DMS 273 treated with DMSO at 0.1 percent for 48 hours (cell line): ENCODE measurements at regions not wholly inside any gene's neighbourhood (a gene's known extent, or its start where the extent isn't known, plus 50 kb on each side); places are given as distances from the start of the nearest gene placed in this dataset.

Experiments used
- DNase-seq: peaks from one replicate; lab custom pipeline; 2025; lab: John Stamatoyannopoulos, UW

DNA sequence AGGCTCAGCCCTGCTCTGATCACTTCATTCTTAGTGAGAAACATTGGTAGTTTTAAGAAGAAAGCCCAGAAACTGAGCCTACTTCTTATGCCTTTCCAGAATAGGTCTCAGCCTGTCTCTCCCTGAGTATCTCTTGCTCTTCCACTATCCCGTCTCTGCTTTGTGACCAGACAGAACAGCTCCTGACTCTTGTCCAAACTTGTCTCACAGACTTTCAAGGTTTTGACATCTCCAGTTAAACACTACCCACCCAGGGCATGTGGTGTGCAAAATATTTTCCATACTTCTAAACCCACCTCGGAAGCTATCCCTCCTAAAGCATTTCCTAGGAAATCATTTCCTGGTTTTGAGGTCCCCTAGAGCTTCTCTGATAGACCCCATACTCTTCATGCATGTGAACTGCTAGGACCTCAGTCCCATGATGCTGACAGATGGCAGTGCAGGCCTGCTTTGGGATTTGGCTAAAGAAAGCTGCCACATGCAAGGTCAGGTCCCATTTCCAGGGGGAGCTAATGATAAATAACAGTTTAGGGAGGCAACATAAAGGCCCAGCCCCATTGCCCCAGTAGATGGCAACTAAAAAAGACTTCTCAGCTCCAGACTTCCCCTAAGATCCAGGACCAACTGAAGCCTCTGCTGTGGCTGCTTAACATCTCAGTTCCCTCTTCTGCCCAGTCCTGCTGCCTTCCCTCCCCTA is 211.5 kb downstream of the MED10 start:
- DNase-seq: no peak

DNA sequence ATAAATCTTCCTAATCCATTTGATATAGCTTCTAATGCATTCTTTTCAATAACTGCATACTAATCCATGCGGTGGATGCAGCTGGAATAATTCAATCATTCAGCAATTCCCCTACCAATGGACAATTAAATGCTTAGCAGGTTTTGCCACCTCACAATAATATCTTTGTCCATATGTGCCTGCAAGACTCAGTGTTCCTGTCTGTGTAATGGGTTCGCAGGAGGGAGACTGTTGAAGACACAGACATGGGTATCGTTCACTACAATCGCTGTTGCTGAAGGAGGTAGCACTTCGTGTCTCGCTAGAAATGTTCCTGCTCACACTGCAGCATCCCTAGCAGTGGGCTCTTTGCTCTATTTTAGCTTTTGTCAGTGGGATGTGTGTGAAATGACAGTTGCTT is 214.4 kb downstream of the MED10 start:
- no peak for DNase-seq

DNA sequence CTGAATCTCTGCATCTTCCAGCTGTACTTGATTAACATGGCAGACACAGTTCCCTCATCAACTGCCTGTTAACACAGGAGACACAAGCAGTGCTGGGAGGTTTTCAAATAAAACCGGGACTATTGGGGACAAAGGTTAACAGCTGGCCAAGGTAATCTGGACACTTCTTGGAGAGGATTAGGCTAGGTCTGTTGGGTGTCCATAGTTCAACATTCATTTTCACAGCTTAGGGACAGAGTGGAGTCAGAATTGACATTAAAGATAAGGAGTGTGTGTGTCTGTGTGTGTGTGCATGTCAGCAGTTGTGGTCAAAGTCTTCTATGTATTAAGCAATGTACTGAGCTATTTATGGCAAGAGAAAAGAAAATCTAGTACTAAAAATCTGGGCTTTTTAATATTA is 216.2 kb downstream of the MED10 start:
- DNase-seq: no peak

DNA sequence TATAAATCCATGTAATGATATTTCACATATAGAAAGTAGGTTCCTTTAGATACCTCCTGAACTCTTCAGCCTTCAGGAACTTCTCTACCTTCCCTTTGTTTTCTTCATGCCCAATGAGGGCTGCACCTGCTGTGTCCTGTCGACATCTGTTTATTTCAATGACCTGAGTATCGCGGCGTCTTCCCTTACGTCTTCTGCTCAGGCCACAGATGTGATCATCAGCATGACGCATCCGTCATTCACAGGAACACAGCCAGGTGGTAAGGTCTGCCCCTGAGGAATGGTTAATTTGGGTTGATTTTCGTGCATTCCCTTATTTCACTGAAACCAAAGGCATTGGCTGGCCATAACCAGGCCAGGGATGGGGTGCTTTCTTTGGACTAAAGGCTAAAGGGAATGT is 217.1 kb downstream of the MED10 start:
- no peak for DNase-seq

DNA sequence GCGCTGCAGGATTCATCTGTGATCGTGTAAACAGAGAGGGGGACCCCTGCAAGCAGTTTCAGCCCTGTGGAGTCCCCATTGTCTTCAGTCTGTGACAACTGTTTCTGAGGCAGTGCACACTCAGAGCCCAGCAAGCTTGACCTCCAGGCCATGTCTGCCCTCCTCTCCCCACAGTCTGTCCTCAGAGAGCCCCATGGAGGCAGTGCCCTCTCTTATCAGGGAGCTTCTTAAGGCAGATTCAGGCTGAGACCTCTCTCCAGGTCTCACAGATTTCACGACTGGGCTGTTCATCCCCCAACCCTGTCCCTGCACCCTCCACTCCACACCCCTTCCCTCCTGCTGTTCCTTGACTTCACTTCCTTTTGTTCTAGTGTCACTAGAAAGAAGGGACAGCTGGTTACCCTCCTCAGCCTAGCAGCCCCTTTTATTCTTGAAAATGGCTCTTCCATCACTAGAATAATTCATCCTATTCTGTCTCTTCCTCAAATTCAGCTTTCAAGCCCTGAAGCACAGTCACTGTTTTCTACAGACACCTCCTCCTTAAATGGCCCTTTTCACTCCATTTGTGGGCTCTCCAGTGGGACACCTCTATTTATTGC is 218.4 kb downstream of the MED10 start:
- no peak for DNase-seq

DNA sequence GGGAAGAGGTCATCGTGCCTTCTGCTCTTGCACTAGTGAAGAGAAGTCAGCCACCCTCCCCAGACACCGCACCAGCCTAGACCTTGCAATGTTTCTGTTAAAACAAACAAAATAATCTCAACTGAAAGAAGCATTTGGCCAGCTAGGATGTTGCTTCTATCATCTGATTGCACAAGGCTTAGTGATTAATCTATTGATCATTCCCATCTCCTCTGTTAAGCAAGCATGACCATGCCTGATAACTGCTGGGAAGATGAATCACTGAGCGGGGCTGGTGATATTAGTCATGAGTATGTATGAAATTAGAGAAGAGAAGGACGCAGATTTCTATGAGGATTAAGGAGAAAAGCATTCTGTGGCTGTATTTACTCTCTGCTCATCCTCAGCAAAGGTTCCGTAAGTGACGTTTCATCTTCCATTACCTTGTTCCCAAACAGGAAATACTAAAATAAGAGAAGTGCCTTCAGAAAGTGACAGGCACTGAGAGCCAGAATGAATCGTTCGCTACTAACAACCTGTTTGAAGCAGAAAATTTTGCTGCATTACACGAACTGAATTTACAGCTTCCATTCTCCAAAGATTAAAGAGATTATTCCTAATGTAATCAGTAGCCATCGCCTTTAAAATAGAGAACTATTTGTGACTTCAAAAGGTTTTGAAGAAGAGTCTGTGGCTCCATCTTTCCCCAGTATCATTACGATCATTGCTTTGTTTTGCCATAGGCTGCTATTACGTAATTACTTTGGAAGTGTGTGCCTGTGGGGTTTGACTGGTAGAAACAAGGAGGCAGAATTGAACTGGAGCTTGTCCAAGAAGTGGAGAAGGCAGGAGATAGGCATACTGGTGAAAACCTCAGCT is 219.1 kb downstream of the MED10 start:
- DNase-seq: no peak

DNA sequence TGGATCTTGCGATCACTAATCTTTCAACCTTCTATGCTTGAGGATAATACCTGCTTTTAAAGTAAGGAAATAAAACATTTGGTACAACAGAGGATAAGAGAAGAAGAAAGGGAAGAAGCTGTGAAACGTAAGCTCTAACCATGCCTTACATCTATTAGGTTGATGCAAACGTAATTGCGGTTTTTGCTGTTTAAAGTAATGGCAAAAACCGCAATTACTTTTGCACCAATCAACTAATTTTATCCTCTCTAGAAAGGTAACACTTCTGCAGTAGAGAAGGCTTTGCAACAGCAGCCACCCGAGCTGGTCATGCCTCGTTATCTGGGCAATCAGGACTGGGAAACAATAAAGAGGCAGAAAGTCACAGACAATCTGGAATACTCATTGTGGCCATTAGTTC is 224.1 kb downstream of the MED10 start:
- no peak for DNase-seq

DNA sequence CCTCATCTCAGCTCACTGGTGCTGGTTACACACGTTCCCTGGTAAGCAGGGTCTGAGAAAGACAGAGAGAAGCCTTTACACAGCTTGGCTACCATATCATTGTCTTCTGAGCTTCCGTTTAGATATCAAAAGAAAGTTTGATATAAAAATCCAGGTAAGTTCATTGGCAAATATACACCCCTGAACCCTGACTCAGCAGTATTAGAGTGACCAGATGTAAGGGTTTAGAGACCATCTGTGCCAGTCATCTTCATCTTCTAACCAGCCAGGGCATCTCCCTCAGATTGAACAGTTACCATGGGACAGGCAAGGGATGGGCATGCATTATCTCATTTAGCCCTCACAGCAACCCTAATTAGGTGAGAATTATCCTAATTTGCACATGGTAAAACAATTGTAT is 232.1 kb downstream of the MED10 start:
- DNase-seq: no peak

DNA sequence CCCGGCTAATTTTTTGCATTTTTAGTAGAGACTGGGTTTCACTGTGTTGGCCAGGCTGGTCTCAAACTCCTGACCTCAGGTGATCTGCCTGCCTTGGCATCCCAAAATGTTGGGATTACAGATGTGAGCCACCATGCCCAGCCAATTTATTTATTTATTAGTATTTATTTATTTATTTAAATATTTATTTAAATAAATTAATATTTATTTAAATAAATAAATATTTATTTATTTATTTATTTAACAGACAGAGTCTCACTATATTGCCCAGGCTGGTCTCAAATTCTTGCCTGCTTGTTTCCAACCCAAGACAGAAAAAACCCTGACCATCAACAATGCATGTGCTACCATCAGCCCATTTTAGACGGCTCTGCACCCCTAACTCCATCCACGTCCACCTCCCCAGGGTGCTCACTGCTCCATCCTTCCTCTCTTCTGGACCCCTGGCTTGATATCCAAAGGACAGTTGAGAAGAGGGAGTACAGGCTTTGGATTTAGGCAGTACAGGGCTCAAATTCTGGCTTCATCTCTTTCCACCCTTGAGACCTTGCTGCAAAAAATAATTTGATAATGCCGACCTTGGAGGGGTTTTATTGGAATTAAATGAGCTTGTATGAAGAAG is 232.6 kb downstream of the MED10 start:
- DNase-seq: no peak

DNA sequence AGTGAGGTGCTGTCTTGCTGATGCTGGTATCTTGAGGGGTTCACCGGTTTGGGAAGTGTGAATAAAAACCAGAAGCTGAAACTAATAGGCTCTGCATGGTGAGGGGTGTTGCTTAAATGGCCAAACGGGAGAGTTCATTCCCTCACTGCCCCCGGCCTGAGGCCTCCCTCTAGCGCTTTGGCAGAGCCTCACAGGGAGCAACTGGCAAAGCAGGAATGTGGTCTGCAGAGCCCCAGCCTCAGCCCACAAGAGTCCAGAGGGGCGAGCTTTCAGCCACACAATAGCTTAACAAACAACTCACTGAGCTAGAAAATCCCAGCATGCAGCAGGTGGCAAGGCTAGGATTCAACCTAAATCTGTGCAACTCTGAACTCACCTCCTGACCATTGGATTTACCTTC is 234.8 kb downstream of the MED10 start:
- no peak for DNase-seq

DNA sequence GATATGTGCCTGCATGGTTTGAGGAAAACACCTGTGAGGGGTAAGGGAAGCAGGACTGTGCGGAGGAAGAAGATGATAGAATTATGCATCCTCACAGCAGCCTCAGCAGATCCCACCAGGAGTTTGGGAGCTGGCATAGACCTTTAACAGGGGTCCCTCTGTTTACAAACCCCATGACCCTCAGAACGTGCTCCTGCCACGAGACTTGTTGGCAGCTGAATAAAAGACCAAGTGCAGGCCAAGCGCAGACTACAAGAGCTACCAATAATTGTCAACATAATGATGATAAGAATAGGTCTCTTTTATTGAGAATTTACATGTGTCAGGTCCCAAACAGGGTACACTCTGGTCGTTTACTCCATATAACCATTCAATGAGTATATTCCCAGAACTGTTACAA is 236.0 kb downstream of the MED10 start:
- no peak for DNase-seq

DNA sequence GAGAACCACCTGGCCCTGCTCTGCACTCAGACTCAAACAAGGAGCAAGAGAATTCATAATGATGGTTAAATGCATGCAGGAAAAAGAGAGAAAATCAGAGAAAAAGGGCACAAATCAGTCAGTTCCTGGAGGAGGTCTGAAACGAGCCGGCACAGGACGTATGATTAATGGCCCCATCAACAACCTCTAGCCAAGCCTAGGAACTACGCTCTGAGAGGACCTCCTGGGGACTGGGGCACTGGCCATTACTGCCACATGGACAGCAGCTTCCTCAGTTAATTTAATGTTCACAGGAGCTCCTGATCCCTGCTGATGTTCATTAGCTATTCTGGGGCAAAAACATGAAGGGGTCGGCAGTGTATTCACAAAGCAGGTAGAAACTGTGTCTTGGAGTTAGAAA is 238.1 kb downstream of the MED10 start:
- no peak for DNase-seq

DNA sequence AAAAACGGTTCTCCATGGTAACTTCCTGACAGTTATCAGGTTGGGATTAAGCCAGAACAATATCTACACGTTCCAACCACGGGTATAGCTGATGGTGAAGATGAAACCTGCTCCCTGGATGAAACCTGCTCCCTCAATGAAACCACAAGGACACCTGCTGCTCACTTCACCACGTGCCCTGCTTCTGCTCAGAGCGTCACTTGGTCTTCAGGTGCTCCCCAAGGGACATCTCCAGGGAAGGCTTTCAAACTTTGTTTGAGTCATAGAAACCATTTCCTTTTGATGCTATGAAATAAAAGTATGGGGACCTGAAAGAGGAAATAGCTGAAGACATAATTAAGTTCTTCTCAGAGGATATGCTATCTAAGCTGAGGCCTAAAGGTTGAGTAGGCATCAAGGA is 242.4 kb downstream of the MED10 start:
- DNase-seq: no peak

DNA sequence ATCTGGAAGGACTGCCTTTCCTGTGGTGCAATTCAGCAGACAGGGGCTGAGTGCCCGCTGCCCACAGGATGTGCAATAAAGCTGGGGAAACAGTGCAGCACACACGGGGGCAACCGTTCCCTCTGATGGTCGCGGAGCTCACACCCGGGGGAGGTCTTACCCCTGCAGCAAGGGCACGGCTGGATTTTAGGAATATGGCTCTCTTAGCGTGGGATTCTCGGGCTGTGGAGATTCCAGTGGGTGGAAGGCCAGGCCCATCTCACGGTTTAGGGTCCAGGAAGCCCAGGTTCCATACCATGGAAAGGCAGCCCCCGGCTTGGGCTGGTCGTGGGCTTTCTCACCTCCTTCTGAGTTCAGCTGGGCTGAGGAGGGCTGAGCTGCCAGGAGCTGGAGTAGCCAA is 244.1 kb downstream of the MED10 start:
- no peak for DNase-seq

DNA sequence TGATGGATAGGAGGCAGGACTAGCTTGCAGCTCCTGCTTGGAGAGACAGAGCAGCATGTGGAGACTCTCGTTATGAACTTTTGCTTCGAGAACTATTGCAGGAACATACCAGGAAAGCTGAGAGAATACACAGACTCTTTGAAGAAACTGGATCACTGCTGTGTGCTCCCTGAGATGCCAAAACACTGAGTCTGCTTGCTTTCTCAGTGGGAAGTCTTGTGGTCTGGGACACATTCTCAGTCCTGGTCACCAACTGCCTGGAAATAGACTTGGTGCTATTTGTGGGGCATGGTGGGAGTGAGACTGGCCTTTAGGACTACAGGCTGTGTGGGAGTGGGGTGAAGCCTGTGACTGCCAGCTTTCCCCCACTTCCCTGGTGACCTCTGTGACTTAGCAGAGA is 252.6 kb downstream of the MED10 start:
- DNase-seq: no peak

DNA sequence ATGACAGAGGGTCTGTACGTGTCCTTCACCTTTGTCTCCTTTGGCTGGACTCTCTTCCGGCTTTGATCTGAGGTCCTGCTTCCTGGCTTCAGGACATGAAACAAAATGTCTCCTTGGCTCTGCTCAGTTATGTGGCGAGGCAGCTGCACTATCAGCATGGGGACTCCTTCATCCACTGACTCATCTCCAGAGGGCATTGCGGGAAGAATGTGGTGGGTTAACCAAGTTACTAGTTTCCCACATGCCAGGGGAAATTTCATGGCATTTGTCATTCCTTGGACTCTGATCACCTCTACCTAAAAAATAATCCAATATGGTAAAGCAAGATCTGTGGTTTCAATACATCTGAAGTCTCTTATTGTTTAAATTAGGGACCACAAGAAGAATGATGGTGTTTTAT is 259.7 kb downstream of the MED10 start:
- DNase-seq: no peak

DNA sequence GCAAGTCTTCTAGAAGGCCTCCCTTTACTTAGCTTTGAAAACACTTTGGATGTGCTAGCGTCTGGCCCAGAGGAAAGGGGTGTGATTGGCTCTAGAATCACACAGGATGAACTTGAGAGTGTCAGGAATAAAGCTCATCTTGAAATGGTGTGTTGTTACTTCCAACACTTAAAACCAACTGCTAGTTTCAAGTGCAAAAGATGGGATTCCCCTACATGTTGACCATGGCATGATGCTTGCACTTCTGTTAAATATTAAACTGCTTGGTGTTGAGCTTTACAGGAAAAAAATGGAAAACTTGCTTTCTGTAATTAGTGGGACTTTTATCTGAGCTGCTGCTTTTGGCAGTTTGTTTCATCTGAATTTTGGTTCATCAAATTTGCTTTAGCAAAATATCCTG is 261.1 kb downstream of the MED10 start:
- DNase-seq: no peak

DNA sequence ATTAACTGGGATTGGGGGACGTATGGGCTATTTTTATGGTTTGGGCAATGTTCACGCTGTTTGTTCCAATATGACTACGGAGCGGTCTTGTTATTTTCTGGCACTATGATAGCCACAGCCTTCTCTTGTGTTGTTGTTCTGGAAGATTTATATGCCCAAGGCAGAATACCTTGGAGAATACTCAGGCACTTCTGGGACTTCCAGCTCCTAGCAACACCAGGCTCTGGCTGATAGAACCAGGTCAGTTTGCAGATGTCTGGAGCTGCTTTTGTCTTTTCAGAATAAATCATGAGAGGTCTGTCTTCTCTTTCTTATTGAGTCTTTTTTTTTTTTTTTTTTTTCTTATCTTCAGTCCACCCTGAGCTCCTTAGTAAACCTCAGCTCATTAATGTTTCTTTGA is 262.5 kb downstream of the MED10 start:
- DNase-seq: no peak

DNA sequence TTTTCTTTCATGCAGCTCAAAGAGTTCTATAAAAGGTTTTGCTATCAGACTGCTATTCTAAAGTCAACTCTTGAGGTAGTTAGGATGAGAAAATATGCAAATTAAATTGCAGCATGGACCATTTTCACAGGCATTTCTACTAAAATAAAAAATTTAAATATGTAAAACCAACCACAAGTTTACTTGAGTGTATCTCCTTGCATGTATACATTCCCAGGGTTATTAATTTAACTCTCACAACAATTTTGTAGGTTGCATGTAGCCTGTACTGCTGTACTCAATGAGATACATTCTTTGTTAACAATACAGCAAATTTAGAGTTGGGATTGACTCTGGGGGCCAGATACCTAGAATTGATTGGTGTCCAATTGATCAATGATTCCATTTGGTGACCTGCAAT is 265.8 kb downstream of the MED10 start:
- DNase-seq: no peak

DNA sequence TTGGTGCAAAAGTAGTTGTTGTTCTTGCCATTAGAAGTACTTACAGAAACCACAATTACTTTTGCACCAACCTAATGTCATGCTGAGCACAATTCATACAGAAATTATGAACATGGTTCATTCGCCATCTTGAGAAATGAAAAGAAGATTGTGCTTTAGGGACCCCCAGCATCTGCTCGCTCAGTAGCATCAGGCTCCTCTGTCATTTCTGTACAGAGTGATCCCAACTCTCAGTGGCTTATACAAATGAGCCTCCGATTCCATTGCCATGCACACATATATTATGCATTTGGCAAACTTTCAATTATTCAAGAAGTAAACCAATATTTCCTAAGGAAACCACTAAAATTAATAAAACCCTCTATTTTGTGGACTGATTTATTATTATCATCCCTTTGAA is 266.2 kb downstream of the MED10 start:
- no peak for DNase-seq

DNA sequence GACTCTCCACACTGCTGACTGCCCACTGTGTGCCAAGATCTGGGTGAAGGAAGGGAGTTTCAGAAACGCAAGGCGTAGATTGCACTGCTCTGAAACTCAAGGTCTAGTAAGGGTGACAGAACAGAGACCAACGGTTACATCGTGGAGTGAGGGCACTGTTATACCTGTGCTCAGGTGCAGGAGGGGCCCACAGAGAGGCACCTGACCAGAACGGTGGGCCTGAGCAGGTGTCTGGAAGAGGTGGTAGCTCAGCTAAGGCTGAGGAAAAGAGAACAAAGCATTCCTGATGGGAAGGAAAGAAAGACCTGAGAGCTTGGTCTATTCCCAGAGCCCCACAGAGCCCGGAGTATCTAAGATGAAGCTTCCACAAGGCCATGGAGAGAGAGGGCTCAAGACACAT is 267.2 kb downstream of the MED10 start:
- no peak for DNase-seq

DNA sequence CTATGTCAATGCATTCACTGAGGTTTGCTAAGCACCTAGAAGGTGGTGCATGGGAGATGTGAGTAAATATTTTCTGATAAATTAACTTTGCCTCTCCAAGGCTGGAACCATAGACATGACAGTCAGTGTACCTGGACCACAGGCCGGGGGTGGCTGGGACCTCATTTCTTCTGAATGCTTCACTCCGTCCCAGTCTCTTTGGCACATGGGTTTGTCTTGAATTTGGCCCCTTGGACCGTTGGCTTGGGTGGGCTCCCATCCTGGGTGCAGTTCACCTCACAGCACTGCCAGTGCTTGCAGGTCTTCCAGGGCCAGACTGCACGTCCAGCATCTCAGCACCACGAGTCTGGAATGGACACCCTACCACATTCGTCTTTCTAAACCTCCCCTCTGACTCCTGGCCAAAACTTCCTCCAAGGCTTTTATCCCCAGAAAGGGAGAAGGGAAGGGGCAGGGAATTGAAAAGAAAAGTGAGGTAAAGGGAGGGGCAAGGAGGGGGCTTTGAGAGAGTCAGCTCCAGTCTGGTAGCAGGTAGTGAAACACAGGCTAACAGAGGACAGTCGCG is 267.8 kb downstream of the MED10 start:
- no peak for DNase-seq
